ENCODE measurements at regions not wholly inside any gene's neighbourhood (a gene's known extent, or its start where the extent isn't known, plus 50 kb on each side); places are given as distances from the start of the nearest gene placed in this dataset.

- Histone ChIP-seq H3K4me3 (ENCODE audit: insufficient read depth, low read depth, low read length) (no peak overlapping the region), H2AK5ac (ENCODE audit: low read depth, low read length) (no peak overlapping the region), H3K23ac (ENCODE audit: low read depth, low read length) (no peak overlapping the region), H2BK20ac (ENCODE audit: low read depth, low read length) (no peak overlapping the region), H3K27ac (ENCODE audit: insufficient read depth, low read length) (peak overlapping the region; percentile 11; the same call in 1 of the 2 replicates), H3K79me1 (ENCODE audit: low read depth in 1 of 2, low read length in 2 of 2) (peaks cover 12 to 49% of the 10 kb centered on the region in 2 experiments; a peak in 3 of 4 replicates), H3K56ac (ENCODE audit: extremely low read depth, insufficient read depth, low read length) (no peak overlapping the region), H3K14ac (replicated peaks; ENCODE audit: low read depth, low read length) (no peak overlapping the region), H3K18ac (ENCODE audit: low read depth, low read length) (no peak overlapping the region), H4K5ac (ENCODE audit: low read depth, low read length) (no peak overlapping the region), H3K9me3 (ENCODE audit: control insufficient read depth, insufficient read depth, low read length) (no peaks in the 10 kb centered on the region), H3K4me2 (ENCODE audit: low read depth, low read length) (peak overlapping the region; percentile 9; the same call in 1 of the 2 replicates), H2BK15ac (ENCODE audit: low read depth, low read length) (no peak overlapping the region), H3K9ac (ENCODE audit: low read depth, low read length) (no peak overlapping the region), H2AK9ac (replicated peaks; ENCODE audit: low read depth, low read length, poor library complexity) (no peak overlapping the region), H3K27me3 (ENCODE audit: control insufficient read depth, insufficient read depth, low read length) (no peaks in the 10 kb centered on the region), H4K8ac (ENCODE audit: low read depth in 2 of 2, low read length in 2 of 2) (no peak overlapping the region), H3K36me3 (ENCODE audit: control insufficient read depth, insufficient read depth, low read length) (peaks cover 8% of the 10 kb centered on the region), H2AFZ (replicated peaks; ENCODE audit: low read length, poor library complexity) (no peak overlapping the region), H2BK120ac (ENCODE audit: low read depth, low read length) (no peak overlapping the region), H4K20me1 (ENCODE audit: insufficient read depth, low read length) (peaks cover 47% of the 10 kb centered on the region), H2BK5ac (ENCODE audit: low read depth, low read length, poor library complexity, severe bottlenecking) (no peak overlapping the region), H3K4ac (ENCODE audit: low read depth, low read length) (no peak overlapping the region), H3K9me1 (ENCODE audit: insufficient read depth, low read length) (peaks cover 7% of the 10 kb centered on the region; the same call in 1 of the 2 replicates), H4K91ac (ENCODE audit: insufficient read depth, low read depth, low read length) (no peak overlapping the region), H3K4me1 (ENCODE audit: control insufficient read depth, insufficient read depth, low read length) (peaks cover 13% of the 10 kb centered on the region; the same call in 1 of the 2 replicates)
- intact Hi-C loops (cut with micrococcal nuclease) = no loop called here
- no peak for DNase-seq
- ChIA-PET POLR2A (ENCODE audit: unreplicated experiment) (no interaction called here), CTCF (interaction anchor here (1.0 to 1.8 kb wide), 4 partner anchors 39 to 98 kb away, joined by 3 to 5 read pairs (median 4); no protein-coding TSS in a partner anchor)
- in situ Hi-C loops (cut with MboI; ENCODE audit: low sequenced_read_pairs) = no loop called here
- no peak for TF ChIP-seq USF2 (IDR thresholded peaks at IDR 0.05; ENCODE audit: low read depth, low read length)
- TF ChIP-seq RCOR1 (IDR thresholded peaks at IDR 0.05; ENCODE audit: insufficient replicate concordance, low read length) = no peak
- no peak for TF ChIP-seq RAD21 (IDR thresholded peaks at IDR 0.05; ENCODE audit: low read length)
- no peak for TF ChIP-seq MXI1 (IDR thresholded peaks at IDR 0.05; ENCODE audit: borderline replicate concordance, low read depth, low read length)
- TF ChIP-seq NFE2L2 (IDR thresholded peaks at IDR 0.05; ENCODE audit: low read depth, low read length) = no peak
- TF ChIP-seq FOS (IDR thresholded peaks at IDR 0.05; ENCODE audit: low read depth, low read length) = no peak
- no peak for TF ChIP-seq SMC3 (IDR thresholded peaks at IDR 0.05; ENCODE audit: low read depth, low read length)
- TF ChIP-seq BHLHE40 (IDR thresholded peaks at IDR 0.05; ENCODE audit: low read depth, low read length) = no peak
- no TSS peak for BruUV-seq (replicated peaks)
- 67% methylated on average over 1 of the region's 1 CpG; no CpG with 5 or more reads in 1 of the 2 experiments for WGBS, 2 experiments (ENCODE audit: extremely low coverage in 2 of 2, insufficient read length in 1 of 2)
- no peak for ATAC-seq (ENCODE audit: low read depth)
- dilution Hi-C loops (cut with HindIII; ENCODE audit: low sequenced_read_pairs, unreplicated experiment) = no loop called here
Measured at GRCh38 chr22:25364281-25364680, 144.8 kb downstream of the CRYBB2 start.

Measured in IMR-90 (cell line).